ENCODE measurements at regions not wholly inside any gene's neighbourhood (a gene's known extent, or its start where the extent isn't known, plus 50 kb on each side); places are given as distances from the start of the nearest gene placed in this dataset.

DNA sequence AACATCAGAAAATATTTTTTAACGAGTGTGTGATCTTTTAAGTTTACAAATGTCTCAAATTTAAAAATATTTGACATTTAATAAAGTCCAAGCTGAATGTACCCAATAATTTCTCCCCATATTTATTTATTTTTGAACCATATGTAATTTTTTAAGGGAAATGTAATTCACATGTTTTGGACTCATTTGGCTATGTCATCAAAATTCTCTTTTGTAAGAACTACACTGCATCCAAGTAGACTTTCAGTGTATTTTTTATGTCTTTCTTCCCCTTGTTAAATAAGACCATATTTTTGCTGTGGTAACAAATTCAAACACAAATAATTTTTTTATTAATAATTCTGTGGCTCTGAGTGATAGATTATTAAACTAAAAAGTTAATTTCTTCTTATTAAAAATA is 365.2 kb downstream of the CD109 start:
- ChIA-PET POLR2A (no interaction called here), CTCF (ENCODE audit: low intra/inter-chr PET ratio, low total read pairs) (no interaction called here)
- no peak overlapping the region for H2AFZ ChIP-seq (ENCODE audit: low read length)
- ATAC-seq (no peak), DNase-seq (ENCODE audit: low spot score) (no peak), FAIRE-seq (no peak)
- H3K9me3 ChIP-seq (ENCODE audit: low read length), result no peaks in the 10 kb centered on the region
- no peaks in the 10 kb centered on the region for H3K27me3 ChIP-seq (ENCODE audit: control insufficient read depth in 1 of 2, insufficient read depth in 2 of 2, low read length in 2 of 2)
- no peaks in the 10 kb centered on the region for H3K4me1 ChIP-seq (ENCODE audit: insufficient read depth, low read length)
- intact Hi-C loops (cut with micrococcal nuclease; ENCODE audit: unreplicated experiment), result no loop called here
- H3K79me2 ChIP-seq (ENCODE audit: insufficient read depth, low read length), result no peaks in the 10 kb centered on the region
- H4K20me1 ChIP-seq (ENCODE audit: insufficient read depth, low read length), result no peaks in the 10 kb centered on the region
- H3K4me3 ChIP-seq (replicated peaks in 1 of 3; ENCODE audit: insufficient read depth in 1 of 3, low read depth in 2 of 3, low read length in 3 of 3), result no peak overlapping the region
- no peak overlapping the region for H3K27ac ChIP-seq (ENCODE audit: extremely low read length, insufficient read depth, low read length)
- in situ Hi-C loops (cut with HindIII; ENCODE audit: extremely low pct_ligation_motif_present, low pct_unique_long_range_greater_than_20kb), result no loop called here
- 2% methylated on average over 1 of the region's 1 CpG for WGBS (ENCODE audit: low lambda C conversion rate)
- TF ChIP-seq BCLAF1 (IDR thresholded peaks at IDR 0.05) (no peak), CREB3 (CRISPR knock-in tag; IDR thresholded peaks at IDR 0.05) (no peak), ZNF160 (CRISPR knock-in tag; IDR thresholded peaks at IDR 0.05) (no peak), ZNF180 (CRISPR knock-in tag; IDR thresholded peaks at IDR 0.05; ENCODE audit: borderline replicate concordance, low read depth) (no peak), MAFF (IDR thresholded peaks at IDR 0.05; ENCODE audit: low read depth, low read length) (0 out of 2 replicates have a peak, but pooled peaks have one; percentile 26), DDIT3 (CRISPR knock-in tag; IDR thresholded peaks at IDR 0.05) (no peak), MAFK (conservative IDR thresholded peaks at IDR 0.05 in 1 of 2, IDR thresholded peaks at IDR 0.05 in 1 of 2; ENCODE audit: low read length in 2 of 2) (peak; percentile 8 to 41; a peak in 1 of 4 replicates), SNAPC5 (CRISPR knock-in tag; IDR thresholded peaks at IDR 0.05; ENCODE audit: borderline replicate concordance) (no peak)
- BruUV-seq (replicated peaks), result no TSS peak
- no peaks in the 10 kb centered on the region for H3K36me3 ChIP-seq (replicated peaks in 1 of 2; ENCODE audit: control insufficient read depth in 1 of 2, insufficient read depth in 2 of 2, low read length in 2 of 2)
- H3K9ac ChIP-seq (ENCODE audit: insufficient read depth, low read depth, low read length), result no peak overlapping the region
- H3K4me2 ChIP-seq (ENCODE audit: low read depth, low read length), result no peak overlapping the region

All from HepG2 (cell line).